GM23338 (cell line): ENCODE measurements at regions not wholly inside any gene's neighbourhood (a gene's known extent, or its start where the extent isn't known, plus 50 kb on each side); places are given as distances from the start of the nearest gene placed in this dataset.

Experiments used
- CREB1 ChIP-seq: fragments of 250-450 bp; sonication (Bioruptor Pico); IDR thresholded peaks from 2 replicates; pipeline ENCODE4 v1.5.0; 2020; ENCODE audit warnings: low read depth, mild to moderate bottlenecking, moderate library complexity
- CTCF ChIP-seq, 2 experiments: fragments of 200-600 bp in 1 of 2; sonication (generic) in 1 of 2; conservative IDR thresholded peaks; 2 replicates each; pipeline versions ENCODE4 v1.5.1 to v1.6.1; 2016 to 2017; ENCODE audit warnings: antibody characterized with exemption in 2 of 2, low read depth in 2 of 2, mild to moderate bottlenecking in 2 of 2, moderate library complexity in 1 of 2
- EZH2 ChIP-seq: fragments of 200-600 bp; sonication (generic); IDR thresholded peaks from one replicate; pipeline ENCODE4 v1.8.0; 2017; ENCODE audit warnings: antibody characterized with exemption, mild to moderate bottlenecking, low read depth; ENCODE audit not compliant: unreplicated experiment
- EZH2phosphoT487 ChIP-seq: fragments of 200-600 bp; sonication (generic); IDR thresholded peaks from one replicate; pipeline ENCODE4 v1.8.1; 2018; ENCODE audit warnings: antibody characterized with exemption; ENCODE audit not compliant: unreplicated experiment
- POLR2AphosphoS5 ChIP-seq: IDR thresholded peaks from 2 replicates; pipeline ENCODE4 v1.6.1; 2016; ENCODE audit warnings: antibody characterized with exemption, low read depth
- REST ChIP-seq: IDR thresholded peaks from one replicate; pipeline ENCODE4 v1.6.1; 2018; ENCODE audit warnings: antibody characterized with exemption; ENCODE audit not compliant: unreplicated experiment

GRCh38 chr1:106831511-106831910 is 225.0 kb upstream of the PRMT6 start:
- TF ChIP-seq CTCF (conservative IDR thresholded peaks at IDR 0.05; ENCODE audit: low read depth in 2 of 2), result no peak
- no peak for TF ChIP-seq REST
- no peak for TF ChIP-seq POLR2AphosphoS5
- no peak for TF ChIP-seq EZH2
- no peak for TF ChIP-seq CREB1 (CRISPR knock-in tag)
- TF ChIP-seq EZH2phosphoT487, result no peak
